Activated CD4-positive, alpha-beta T cell treated with anti-CD3 and anti-CD28 coated beads, Interleukin-2, amount 10 ng/mL, durations not matched to agents 7 days and 5 days (primary cell): ENCODE measurements at regions not wholly inside any gene's neighbourhood (a gene's known extent, or its start where the extent isn't known, plus 50 kb on each side); places are given as distances from the start of the nearest gene placed in this dataset.
A peak's percentile ranks its signal among the peaks of the same experiment; 100 is the strongest.

ENCODE experiments used
- CTCF ChIA-PET: fragments of 350-600 bp; sonication (Branson Sonifier 250); formaldehyde crosslinking; loops from one replicate; lab custom pipeline; 2021; ENCODE audit warnings: antibody characterized with exemption; lab: Charles Lee
- POLR2A ChIA-PET: fragments of 350-600 bp; sonication (Branson Sonifier 250); formaldehyde crosslinking; loops from one replicate; lab custom pipeline; 2021; ENCODE audit warnings: antibody characterized with exemption; lab: Charles Lee
- DNase-seq: peaks from one replicate; pipeline ENCODE4 v3.0.0-alpha.2; 2020
- H3K27ac Mint-ChIP-seq: one replicate; pipeline ENCODE4 v1.8.0; 2021; ENCODE audit warnings: mild to moderate bottlenecking, moderate library complexity, mixed read lengths
- H3K27me3 Mint-ChIP-seq: one replicate; pipeline ENCODE4 v1.8.0; 2021; ENCODE audit warnings: mixed read lengths
- H3K36me3 Mint-ChIP-seq: one replicate; pipeline ENCODE4 v1.8.0; 2021; ENCODE audit warnings: low read depth, mixed read lengths
- H3K4me1 Mint-ChIP-seq: one replicate; pipeline ENCODE4 v1.8.0; 2021; ENCODE audit warnings: mixed read lengths
- H3K4me3 Mint-ChIP-seq: one replicate; pipeline ENCODE4 v1.8.0; 2021; ENCODE audit warnings: mild to moderate bottlenecking, moderate library complexity, mixed read lengths
- H3K9me3 Mint-ChIP-seq: one replicate; pipeline ENCODE4 v1.8.0; 2021; ENCODE audit warnings: mixed read lengths

GRCh38 chr15:49706805-49707204, 86.0 kb downstream of the DTWD1 start:
- Mint-ChIP-seq H3K9me3 (peaks cover 20% of the 10 kb centered on the region), H3K36me3 (no peaks in the 10 kb centered on the region), H3K27me3 (peaks cover 6% of the 10 kb centered on the region), H3K4me3 (no peak overlapping the region), H3K27ac (no peak overlapping the region), H3K4me1 (no peaks in the 10 kb centered on the region)
- ChIA-PET POLR2A (no interaction called here), CTCF (no interaction called here)
- no peak for DNase-seq

GRCh38 chr15:49707598-49707997, 86.8 kb downstream of the DTWD1 start:
- Mint-ChIP-seq H3K27ac (no peak overlapping the region), H3K36me3 (no peaks in the 10 kb centered on the region), H3K9me3 (peaks cover 23% of the 10 kb centered on the region), H3K4me1 (no peaks in the 10 kb centered on the region), H3K27me3 (peaks cover 6% of the 10 kb centered on the region), H3K4me3 (no peak overlapping the region)
- no peak for DNase-seq
- CTCF ChIA-PET: no interaction called here
- POLR2A ChIA-PET: no interaction called here

GRCh38 chr15:49709646-49710214, 88.9 kb downstream of the DTWD1 start:
- ChIA-PET POLR2A (no interaction called here), CTCF (interaction anchor here (0.5 kb wide), 1 partner anchor 206 kb away, joined by 3 read pairs; no protein-coding TSS in a partner anchor)
- Mint-ChIP-seq H3K9me3 (peaks cover 27% of the 10 kb centered on the region), H3K4me1 (peaks cover 6% of the 10 kb centered on the region), H3K27ac (no peak overlapping the region), H3K36me3 (no peaks in the 10 kb centered on the region), H3K27me3 (peaks cover 6% of the 10 kb centered on the region), H3K4me3 (no peak overlapping the region)
- DNase-seq: no peak

- H3K27ac Mint-ChIP-seq: no peak overlapping the region
- peaks cover 14% of the 10 kb centered on the region for H3K4me1 Mint-ChIP-seq
- ChIA-PET CTCF (no interaction called here), POLR2A (no interaction called here)
- H3K9me3 Mint-ChIP-seq: peaks cover 30% of the 10 kb centered on the region
- no peaks in the 10 kb centered on the region for H3K36me3 Mint-ChIP-seq
- H3K4me3 Mint-ChIP-seq: no peak overlapping the region
- DNase-seq: no peak
- peaks cover 5% of the 10 kb centered on the region for H3K27me3 Mint-ChIP-seq
Measured at GRCh38 chr15:49712162-49712561, 91.3 kb downstream of the DTWD1 start.

- ChIA-PET CTCF (no interaction called here), POLR2A (no interaction called here)
- Mint-ChIP-seq H3K4me1 (peaks cover 14% of the 10 kb centered on the region), H3K27ac (no peak overlapping the region), H3K4me3 (no peak overlapping the region), H3K27me3 (peaks cover 5% of the 10 kb centered on the region), H3K36me3 (no peaks in the 10 kb centered on the region), H3K9me3 (peaks cover 30% of the 10 kb centered on the region)
- no peak for DNase-seq
Measured at GRCh38 chr15:49712846-49713450, 92.1 kb downstream of the DTWD1 start.

- no peak overlapping the region for H3K4me3 Mint-ChIP-seq
- H3K27ac Mint-ChIP-seq: peak overlapping the region; percentile 73
- H3K36me3 Mint-ChIP-seq: no peaks in the 10 kb centered on the region
- ChIA-PET CTCF (no interaction called here), POLR2A (no interaction called here)
- H3K4me1 Mint-ChIP-seq: peaks cover 14% of the 10 kb centered on the region
- no peaks in the 10 kb centered on the region for H3K27me3 Mint-ChIP-seq
- no peak for DNase-seq
- peaks cover 17% of the 10 kb centered on the region for H3K9me3 Mint-ChIP-seq
Measured at GRCh38 chr15:49715211-49715610, 94.4 kb downstream of the DTWD1 start.

- Mint-ChIP-seq H3K36me3 (no peaks in the 10 kb centered on the region), H3K9me3 (peaks cover 16% of the 10 kb centered on the region), H3K27me3 (no peaks in the 10 kb centered on the region), H3K27ac (peak overlapping the region; percentile 73), H3K4me1 (peaks cover 14% of the 10 kb centered on the region), H3K4me3 (no peak overlapping the region)
- DNase-seq: no peak
- CTCF ChIA-PET: interaction anchor here (0.7 kb wide), 1 partner anchor 1084 kb away, joined by 3 read pairs; no protein-coding TSS in a partner anchor
- POLR2A ChIA-PET: no interaction called here
Measured at GRCh38 chr15:49715701-49716100, 94.9 kb downstream of the DTWD1 start.

GRCh38 chr15:49718234-49718633, 97.4 kb downstream of the DTWD1 start:
- CTCF ChIA-PET: no interaction called here
- no peak overlapping the region for H3K27ac Mint-ChIP-seq
- POLR2A ChIA-PET: no interaction called here
- no peaks in the 10 kb centered on the region for H3K27me3 Mint-ChIP-seq
- no peak for DNase-seq
- no peaks in the 10 kb centered on the region for H3K36me3 Mint-ChIP-seq
- no peak overlapping the region for H3K4me3 Mint-ChIP-seq
- H3K4me1 Mint-ChIP-seq: peaks cover 14% of the 10 kb centered on the region
- peaks cover 7% of the 10 kb centered on the region for H3K9me3 Mint-ChIP-seq

GRCh38 chr15:49718846-49719245, 98.0 kb downstream of the DTWD1 start:
- peaks cover 6% of the 10 kb centered on the region for H3K9me3 Mint-ChIP-seq
- ChIA-PET CTCF (no interaction called here), POLR2A (no interaction called here)
- H3K27ac Mint-ChIP-seq: no peak overlapping the region
- H3K36me3 Mint-ChIP-seq: no peaks in the 10 kb centered on the region
- no peak overlapping the region for H3K4me3 Mint-ChIP-seq
- peaks cover 13% of the 10 kb centered on the region for H3K4me1 Mint-ChIP-seq
- no peak for DNase-seq
- no peaks in the 10 kb centered on the region for H3K27me3 Mint-ChIP-seq

- CTCF ChIA-PET: interaction anchor here (1.0 kb wide), 2 partner anchors 12 to 22 kb away, joined by 3 read pairs; no protein-coding TSS in a partner anchor
- Mint-ChIP-seq H3K4me3 (no peak overlapping the region), H3K27me3 (no peaks in the 10 kb centered on the region), H3K27ac (no peak overlapping the region), H3K36me3 (no peaks in the 10 kb centered on the region), H3K9me3 (peaks cover 2% of the 10 kb centered on the region), H3K4me1 (peaks cover 3% of the 10 kb centered on the region)
- POLR2A ChIA-PET: no interaction called here
- no peak for DNase-seq
Measured at GRCh38 chr15:49720261-49720660, 99.4 kb downstream of the DTWD1 start.

- ChIA-PET POLR2A (no interaction called here), CTCF (interaction anchor here (1.0 kb wide), 2 partner anchors 12 to 21 kb away, joined by 3 read pairs; no protein-coding TSS in a partner anchor)
- no peak for DNase-seq
- H3K36me3 Mint-ChIP-seq: no peaks in the 10 kb centered on the region
- no peaks in the 10 kb centered on the region for H3K27me3 Mint-ChIP-seq
- no peaks in the 10 kb centered on the region for H3K9me3 Mint-ChIP-seq
- no peak overlapping the region for H3K4me3 Mint-ChIP-seq
- no peaks in the 10 kb centered on the region for H3K4me1 Mint-ChIP-seq
- no peak overlapping the region for H3K27ac Mint-ChIP-seq
Measured at GRCh38 chr15:49721091-49721490, 100.2 kb downstream of the DTWD1 start.

- Mint-ChIP-seq H3K27ac (no peak overlapping the region), H3K4me3 (no peak overlapping the region), H3K9me3 (no peaks in the 10 kb centered on the region), H3K4me1 (no peaks in the 10 kb centered on the region), H3K36me3 (no peaks in the 10 kb centered on the region), H3K27me3 (no peaks in the 10 kb centered on the region)
- CTCF ChIA-PET: interaction anchor here (1.0 kb wide), 1 partner anchor 13 kb away, joined by 3 read pairs; no protein-coding TSS in a partner anchor
- DNase-seq: no peak
- POLR2A ChIA-PET: no interaction called here
Measured at GRCh38 chr15:49721621-49722020, 100.8 kb downstream of the DTWD1 start.

- Mint-ChIP-seq H3K4me1 (no peaks in the 10 kb centered on the region), H3K36me3 (no peaks in the 10 kb centered on the region), H3K27ac (no peak overlapping the region), H3K4me3 (no peak overlapping the region), H3K27me3 (no peaks in the 10 kb centered on the region), H3K9me3 (peaks cover 5% of the 10 kb centered on the region)
- POLR2A ChIA-PET: no interaction called here
- DNase-seq: no peak
- CTCF ChIA-PET: no interaction called here
Measured at GRCh38 chr15:49723981-49724380, 103.1 kb downstream of the DTWD1 start.
